Activated CD4-positive, alpha-beta T cell treated with anti-CD3 and anti-CD28 coated beads, Interleukin-2, amount 50 U/mL, for 16 hours (primary cell): ENCODE measurements at regions not wholly inside any gene's neighbourhood (a gene's known extent, or its start where the extent isn't known, plus 50 kb on each side); places are given as distances from the start of the nearest gene placed in this dataset.

Experiments
- DNase-seq: peaks from one replicate; pipeline ENCODE4 v3.0.0-alpha.2; 2020

DNA sequence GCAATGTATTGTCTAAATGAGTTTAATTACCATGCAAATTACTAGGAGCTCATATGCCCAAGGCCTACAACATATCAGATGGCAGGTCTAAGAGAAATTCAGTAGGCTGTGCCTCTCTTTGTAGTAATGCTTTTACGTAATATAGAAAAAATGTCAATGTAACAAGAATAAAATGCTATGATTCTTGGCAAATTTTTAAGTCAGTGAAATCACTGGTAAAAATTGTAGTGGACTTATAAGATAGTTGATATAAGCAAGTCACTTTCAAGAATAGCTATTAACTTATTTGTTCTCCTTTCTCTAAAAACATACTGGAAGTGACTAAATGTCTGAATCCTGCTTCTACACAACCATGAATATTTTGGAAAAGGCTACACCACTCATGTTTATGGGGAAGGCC, 707.8 kb downstream of the TUSC7 start:
- no peak for DNase-seq

DNA sequence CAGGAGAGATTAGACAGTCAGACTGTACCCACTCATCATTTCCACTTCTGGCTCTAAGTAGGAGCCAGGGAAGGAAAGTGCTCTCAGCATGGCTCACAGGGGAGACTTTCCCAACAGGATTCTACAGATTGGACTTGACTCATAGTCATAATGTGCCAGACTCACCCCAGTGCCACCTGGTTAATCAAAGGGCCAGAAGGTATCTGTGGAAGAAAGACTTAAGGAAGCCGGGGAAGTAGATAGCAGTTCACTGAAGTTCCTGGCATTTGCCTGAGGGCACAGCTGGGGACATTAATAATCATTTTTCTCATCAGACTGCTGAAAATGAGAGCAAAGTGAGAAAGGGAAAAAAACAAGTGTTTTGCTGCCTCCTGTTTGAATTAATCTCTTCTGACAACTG, 717.5 kb downstream of the TUSC7 start:
- no peak for DNase-seq

DNA sequence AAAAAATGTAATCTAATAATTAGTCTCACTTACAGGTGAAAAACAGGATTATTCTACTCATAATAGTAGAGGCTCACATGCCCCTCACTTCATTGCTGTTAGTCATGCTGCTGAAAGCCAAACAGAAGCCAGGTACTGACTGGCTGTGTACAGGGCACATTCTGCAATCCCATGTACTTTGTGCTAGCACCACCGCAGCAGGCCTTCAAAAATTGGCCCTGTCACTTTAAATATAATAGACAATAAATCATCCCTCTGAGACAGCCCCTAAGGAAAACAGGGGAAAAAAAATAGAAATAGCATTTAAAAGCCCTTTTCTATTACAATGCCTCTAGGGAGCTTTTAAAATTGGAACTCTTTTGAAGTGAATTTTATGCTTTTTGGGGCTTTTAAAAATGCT, 723.8 kb downstream of the TUSC7 start:
- DNase-seq: no peak

- DNase-seq: no peak
Measured at GRCh38 chr3:117434661-117435412, 725.3 kb downstream of the TUSC7 start.

GRCh38 chr3:117435506-117435905, 725.9 kb downstream of the TUSC7 start:
- no peak for DNase-seq

DNA sequence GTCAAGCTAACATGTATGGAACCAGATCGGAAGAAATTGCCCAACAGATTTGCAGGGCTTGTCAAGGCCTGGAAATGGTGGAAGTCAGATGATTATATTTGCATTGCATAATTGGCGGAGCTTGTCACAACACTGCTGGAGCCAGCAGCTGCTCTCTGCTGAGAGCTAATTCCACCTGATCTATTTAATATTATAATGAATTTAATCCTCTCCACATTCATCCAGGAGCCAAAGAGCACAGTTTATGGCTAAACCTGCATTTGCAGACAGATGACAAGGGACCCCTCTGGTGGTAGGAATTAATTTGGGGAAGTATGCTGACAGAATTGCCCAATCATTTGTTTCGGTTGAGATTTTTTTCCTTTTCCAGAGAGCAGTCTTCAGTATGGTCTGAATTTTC, 730.2 kb downstream of the TUSC7 start:
- no peak for DNase-seq

GRCh38 chr3:117441851-117442250, 732.3 kb downstream of the TUSC7 start:
- no peak for DNase-seq

- no peak for DNase-seq
Measured at GRCh38 chr3:117442566-117442965, 733.0 kb downstream of the TUSC7 start.

DNA sequence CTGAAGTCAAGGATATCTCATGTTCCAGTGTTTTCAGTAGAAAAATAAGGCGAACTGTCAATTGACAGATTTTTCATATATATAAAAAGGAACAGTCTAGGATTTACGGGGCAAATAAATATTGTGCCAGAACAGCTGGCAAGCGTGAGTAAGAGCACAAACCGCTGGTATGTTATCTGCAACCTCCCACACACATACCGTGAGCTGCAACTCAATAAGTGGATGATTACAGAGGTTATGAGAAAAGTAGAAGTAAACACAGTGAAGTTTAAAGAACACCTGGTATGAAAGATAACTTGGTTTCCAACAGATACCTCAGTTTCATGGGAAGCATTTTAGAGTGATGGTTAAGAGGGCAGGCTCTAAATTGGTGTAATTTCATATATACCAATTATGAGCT, 733.4 kb downstream of the TUSC7 start:
- no peak for DNase-seq

DNA sequence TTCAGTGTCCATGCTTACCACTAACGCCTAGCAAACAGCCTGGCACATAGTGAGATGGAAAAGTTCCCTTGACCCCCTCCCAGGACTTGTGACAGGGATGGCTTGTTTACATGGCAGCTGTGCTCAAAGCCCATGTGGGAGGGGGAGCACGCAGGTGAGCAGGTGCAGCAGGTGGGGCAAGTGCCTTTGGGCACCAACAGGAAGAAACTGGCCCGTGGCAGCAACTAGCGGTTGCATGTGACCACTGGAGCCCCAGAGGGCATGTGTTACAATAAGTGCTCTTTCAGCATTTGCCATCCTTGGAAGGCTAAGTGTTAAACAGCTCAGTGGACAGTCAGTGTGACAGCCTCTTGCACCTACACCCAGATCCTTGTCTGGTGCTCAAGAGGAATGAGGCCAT, 734.6 kb downstream of the TUSC7 start:
- no peak for DNase-seq

DNA sequence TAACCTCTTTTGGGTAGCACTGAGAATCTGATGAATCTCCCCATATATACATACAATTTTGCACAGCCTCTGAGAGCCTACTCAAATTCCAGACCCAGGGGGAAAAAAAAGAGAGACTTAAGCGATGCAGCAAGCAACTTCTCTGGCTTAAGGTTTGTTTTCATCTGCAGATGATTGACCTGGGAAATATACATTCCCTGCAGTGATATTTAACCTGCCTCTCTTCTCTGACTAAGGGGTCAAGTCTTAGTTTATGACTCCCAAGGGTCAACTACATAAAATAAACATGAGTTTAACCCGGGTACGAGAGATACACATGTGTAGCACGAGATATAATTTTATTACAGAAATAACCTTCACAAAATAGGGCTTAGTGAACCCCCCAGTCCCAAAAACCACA, 737.8 kb downstream of the TUSC7 start:
- DNase-seq: no peak

DNA sequence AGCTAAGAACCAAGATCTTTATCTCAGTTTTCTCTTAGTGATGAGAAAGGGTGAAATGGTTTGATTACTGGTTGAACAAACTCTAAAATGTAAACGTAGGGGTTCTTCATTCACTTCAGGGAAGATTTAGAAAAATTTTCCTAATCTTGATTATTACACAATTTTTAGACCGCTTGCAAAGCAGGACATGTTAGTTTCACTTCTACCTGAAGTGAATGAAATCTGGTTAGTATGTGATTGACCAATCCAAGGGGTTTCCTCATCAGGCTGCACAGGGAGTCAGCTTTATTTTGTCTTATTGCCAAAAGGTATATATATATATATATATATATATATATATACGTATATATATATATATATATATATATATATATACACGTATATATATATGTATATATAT, 740.4 kb downstream of the TUSC7 start:
- no peak for DNase-seq

- no peak for DNase-seq
Measured at GRCh38 chr3:117454254-117454653, 744.7 kb downstream of the TUSC7 start.

GRCh38 chr3:117454908-117455307, 745.3 kb downstream of the TUSC7 start:
- no peak for DNase-seq

- no peak for DNase-seq
Measured at GRCh38 chr3:117455782-117456181, 746.2 kb downstream of the TUSC7 start.

- no peak for DNase-seq
Measured at GRCh38 chr3:117463276-117464115, 753.9 kb downstream of the TUSC7 start.

DNA sequence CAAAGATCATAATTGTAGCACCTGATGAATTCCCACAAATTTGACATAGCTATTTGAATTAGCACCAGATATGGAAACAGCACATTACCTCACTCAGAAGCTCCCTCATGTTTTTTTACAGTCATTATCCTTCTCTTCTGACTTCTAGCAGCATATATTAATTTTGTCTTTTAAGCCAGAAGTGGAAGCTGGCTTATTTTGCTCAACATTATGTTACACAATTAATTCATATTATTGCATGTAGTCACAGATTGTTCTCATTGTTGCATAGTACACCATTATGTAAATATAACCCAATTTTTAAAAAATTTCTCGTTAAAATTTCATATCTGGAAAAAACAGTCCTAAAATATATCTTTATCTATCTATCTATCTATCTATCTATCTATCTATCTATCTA, 762.3 kb downstream of the TUSC7 start:
- DNase-seq: no peak

GRCh38 chr3:117473981-117474538, 764.5 kb downstream of the TUSC7 start:
- DNase-seq: no peak

- DNase-seq: no peak
Measured at GRCh38 chr3:117476572-117476971, 767.0 kb downstream of the TUSC7 start.

- DNase-seq: no peak
Measured at GRCh38 chr3:117477214-117477755, 767.7 kb downstream of the TUSC7 start.

DNA sequence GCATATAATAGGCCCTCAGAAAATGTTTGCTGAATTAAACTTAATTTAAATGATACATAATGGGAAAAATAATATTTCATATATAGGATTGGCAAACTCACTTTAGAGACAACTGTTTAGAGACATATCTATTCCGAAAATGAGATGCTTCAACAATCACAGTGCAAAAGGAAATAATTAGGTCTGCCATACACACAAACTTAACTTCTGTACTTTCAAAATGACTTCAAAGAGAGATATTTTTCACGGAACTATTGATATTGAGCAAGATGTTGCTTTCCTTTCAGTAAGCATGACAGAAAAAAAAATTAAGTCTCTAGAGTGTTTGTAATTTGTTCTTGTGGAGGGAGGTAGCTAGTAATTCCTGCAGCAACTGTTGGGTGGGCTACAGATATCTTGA, 769.5 kb downstream of the TUSC7 start:
- DNase-seq: no peak

- DNase-seq: no peak
Measured at GRCh38 chr3:117480525-117480924, 770.9 kb downstream of the TUSC7 start.

DNA sequence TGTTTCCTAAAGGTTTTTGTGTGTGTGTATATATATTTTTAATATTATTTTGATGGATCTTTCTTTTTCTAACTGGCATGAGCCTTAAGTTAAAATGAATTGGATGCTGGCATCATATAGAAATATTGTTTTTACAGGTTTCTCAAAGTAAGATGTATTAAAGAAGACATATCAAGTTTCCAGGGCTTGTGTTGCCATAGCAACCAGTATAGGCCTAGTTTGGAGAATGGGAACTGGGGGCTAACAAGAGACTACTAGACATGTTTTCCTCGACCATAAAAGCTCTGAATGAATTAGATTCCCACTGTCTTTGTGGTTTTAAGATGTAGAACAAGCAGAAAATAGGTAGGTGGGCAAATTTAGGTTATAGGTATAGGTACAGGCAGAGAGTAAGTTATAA, 771.4 kb downstream of the TUSC7 start:
- no peak for DNase-seq

GRCh38 chr3:117483839-117484238, 774.3 kb downstream of the TUSC7 start:
- DNase-seq: no peak
